Endodermal cell (in vitro differentiated cells): ENCODE measurements at regions not wholly inside any gene's neighbourhood (a gene's known extent, or its start where the extent isn't known, plus 50 kb on each side); places are given as distances from the start of the nearest gene placed in this dataset.

Experiments
- DNase-seq: peaks from one replicate; pipeline ENCODE4 v3.0.0-alpha.2; 2017
- H3K27ac ChIP-seq: 2 replicates; pipeline ENCODE4 v1.5.1; 2013; ENCODE audit warnings: mild to moderate bottlenecking, low read depth, low read length, moderate library complexity
- H3K27me3 ChIP-seq: 2 replicates; pipeline ENCODE4 v1.6.1; 2013; ENCODE audit warnings: mild to moderate bottlenecking, low read length, moderate library complexity; ENCODE audit not compliant: insufficient read depth, control insufficient read depth, poor library complexity, severe bottlenecking
- H3K36me3 ChIP-seq: 2 replicates; pipeline ENCODE4 v1.7.0; 2013; ENCODE audit warnings: mild to moderate bottlenecking, low read length, moderate library complexity; ENCODE audit not compliant: control insufficient read depth, insufficient read depth
- H3K4me1 ChIP-seq: one replicate; pipeline ENCODE4 v1.7.0; 2013; ENCODE audit warnings: low read length; ENCODE audit not compliant: control insufficient read depth, insufficient read depth
- H3K4me3 ChIP-seq: 2 replicates; pipeline ENCODE4 v1.5.1; 2013; ENCODE audit warnings: mild to moderate bottlenecking, low read length, moderate library complexity
- H3K9ac ChIP-seq: 2 replicates; pipeline ENCODE4 v1.6.1; 2013; ENCODE audit warnings: mild to moderate bottlenecking, low read length, moderate library complexity; ENCODE audit not compliant: poor library complexity, severe bottlenecking; ENCODE audit errors: extremely low read depth
- H3K9me3 ChIP-seq: 2 replicates; pipeline ENCODE4 v1.6.1; 2013; ENCODE audit warnings: mild to moderate bottlenecking, low read length, moderate library complexity; ENCODE audit not compliant: control insufficient read depth
- H3K27ac Mint-ChIP-seq: 2 replicates; pipeline ENCODE4 v1.8.0; 2020; ENCODE audit warnings: mixed read lengths
- H3K27me3 Mint-ChIP-seq: 2 replicates; pipeline ENCODE4 v1.8.0; 2021; ENCODE audit warnings: mild to moderate bottlenecking, mixed read lengths; ENCODE audit not compliant: insufficient read depth
- H3K36me3 Mint-ChIP-seq: 2 replicates; pipeline ENCODE4 v1.8.0; 2020; ENCODE audit warnings: low read depth, mixed read lengths
- H3K4me1 Mint-ChIP-seq: 2 replicates; pipeline ENCODE4 v1.8.0; 2020; ENCODE audit warnings: mixed read lengths
- H3K4me3 Mint-ChIP-seq: 2 replicates; pipeline ENCODE4 v1.8.0; 2020; ENCODE audit warnings: mild to moderate bottlenecking, moderate library complexity, mixed read lengths
- H3K9me3 Mint-ChIP-seq: 2 replicates; pipeline ENCODE4 v1.8.0; 2020; ENCODE audit warnings: mild to moderate bottlenecking, mixed read lengths
- WGBS, 2 experiments: methylation state at CpG; one replicate each; pipeline versions ENCODE4 v1.1.5 to v1.1.7; 2013; ENCODE audit warnings: missing lambda C conversion rate in 2 of 2, mixed read lengths in 1 of 2; ENCODE audit not compliant: insufficient coverage in 1 of 2, insufficient read length in 1 of 2; 5-methylcytosine and 5-hydroxymethylcytosine counted together
- TF ChIP-seq, protein P1 (sequence below): fragments of 200-600 bp; sonication (generic); conservative IDR thresholded peaks from 2 replicates; pipeline ENCODE4 v1.5.0; 2021; ENCODE audit warnings: antibody characterized with exemption, mild to moderate bottlenecking

GRCh38 chr11:134800130-134800529 lies 388.1 kb upstream of the B3GAT1 start:
- no peak overlapping the region for H3K27ac Mint-ChIP-seq
- no peak overlapping the region for H3K4me3 ChIP-seq
- no peaks in the 10 kb centered on the region for H3K27me3 ChIP-seq
- H3K27ac ChIP-seq: peak overlapping the region; percentile 85
- H3K36me3 ChIP-seq: no peaks in the 10 kb centered on the region
- no peak overlapping the region for H3K4me3 Mint-ChIP-seq
- H3K4me1 ChIP-seq: peaks cover 4% of the 10 kb centered on the region
- no peak overlapping the region for H3K9ac ChIP-seq
- DNase-seq: no peak
- H3K27me3 Mint-ChIP-seq: peaks cover 23% of the 10 kb centered on the region
- H3K9me3 Mint-ChIP-seq: no peaks in the 10 kb centered on the region
- TF ChIP-seq, protein P1, sequence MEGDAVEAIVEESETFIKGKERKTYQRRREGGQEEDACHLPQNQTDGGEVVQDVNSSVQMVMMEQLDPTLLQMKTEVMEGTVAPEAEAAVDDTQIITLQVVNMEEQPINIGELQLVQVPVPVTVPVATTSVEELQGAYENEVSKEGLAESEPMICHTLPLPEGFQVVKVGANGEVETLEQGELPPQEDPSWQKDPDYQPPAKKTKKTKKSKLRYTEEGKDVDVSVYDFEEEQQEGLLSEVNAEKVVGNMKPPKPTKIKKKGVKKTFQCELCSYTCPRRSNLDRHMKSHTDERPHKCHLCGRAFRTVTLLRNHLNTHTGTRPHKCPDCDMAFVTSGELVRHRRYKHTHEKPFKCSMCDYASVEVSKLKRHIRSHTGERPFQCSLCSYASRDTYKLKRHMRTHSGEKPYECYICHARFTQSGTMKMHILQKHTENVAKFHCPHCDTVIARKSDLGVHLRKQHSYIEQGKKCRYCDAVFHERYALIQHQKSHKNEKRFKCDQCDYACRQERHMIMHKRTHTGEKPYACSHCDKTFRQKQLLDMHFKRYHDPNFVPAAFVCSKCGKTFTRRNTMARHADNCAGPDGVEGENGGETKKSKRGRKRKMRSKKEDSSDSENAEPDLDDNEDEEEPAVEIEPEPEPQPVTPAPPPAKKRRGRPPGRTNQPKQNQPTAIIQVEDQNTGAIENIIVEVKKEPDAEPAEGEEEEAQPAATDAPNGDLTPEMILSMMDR: no peak
- H3K4me1 Mint-ChIP-seq: peaks cover 29% of the 10 kb centered on the region
- H3K36me3 Mint-ChIP-seq: no peaks in the 10 kb centered on the region
- WGBS, 2 experiments: 82 to 95% methylated on average over 10 to 17 of the region's 17 CpGs
- H3K9me3 ChIP-seq: no peaks in the 10 kb centered on the region

DNA sequence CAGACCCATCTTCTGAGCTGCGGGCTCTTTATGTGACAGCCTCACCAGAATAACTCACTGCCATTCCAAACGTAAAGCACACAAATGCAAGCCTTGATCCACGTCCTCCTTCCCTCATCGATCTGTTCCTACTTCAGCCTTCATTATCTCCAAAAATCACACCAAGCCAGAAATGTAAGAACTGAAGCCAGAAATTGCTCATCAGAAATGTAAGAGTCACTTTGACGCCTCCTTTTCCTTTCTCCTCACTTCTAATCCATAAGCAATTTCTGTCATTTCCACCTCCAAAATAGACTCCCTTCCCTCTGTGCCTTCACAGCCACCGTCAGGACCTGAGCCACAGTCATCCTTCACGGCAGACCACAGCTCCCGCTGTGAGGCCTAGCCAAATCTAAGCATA lies 387.3 kb upstream of the B3GAT1 start:
- no peak for DNase-seq
- Histone ChIP-seq H3K27ac (no peak overlapping the region), H3K9me3 (no peaks in the 10 kb centered on the region), H3K36me3 (no peaks in the 10 kb centered on the region), H3K4me3 (no peak overlapping the region), H3K9ac (no peak overlapping the region), H3K4me1 (peaks cover 4% of the 10 kb centered on the region), H3K27me3 (no peaks in the 10 kb centered on the region)
- Mint-ChIP-seq H3K27ac (no peak overlapping the region), H3K36me3 (no peaks in the 10 kb centered on the region), H3K4me3 (no peak overlapping the region), H3K4me1 (peaks cover 31% of the 10 kb centered on the region), H3K9me3 (no peaks in the 10 kb centered on the region), H3K27me3 (peaks cover 28% of the 10 kb centered on the region)
- TF ChIP-seq, protein P1: no peak
- WGBS, 2 experiments: 80 to 89% methylated on average over 3 to 8 of the region's 8 CpGs

- H3K27ac Mint-ChIP-seq: no peak overlapping the region
- 92 to 99% methylated on average over 11 to 17 of the region's 17 CpGs for WGBS, 2 experiments
- H3K9me3 ChIP-seq: no peaks in the 10 kb centered on the region
- H3K4me1 Mint-ChIP-seq: peaks cover 48% of the 10 kb centered on the region
- H3K27me3 Mint-ChIP-seq: peaks cover 37% of the 10 kb centered on the region
- no peak for DNase-seq
- H3K9me3 Mint-ChIP-seq: no peaks in the 10 kb centered on the region
- H3K27ac ChIP-seq: no peak overlapping the region
- no peak overlapping the region for H3K4me3 Mint-ChIP-seq
- no peaks in the 10 kb centered on the region for H3K36me3 Mint-ChIP-seq
- H3K4me3 ChIP-seq: no peak overlapping the region
- H3K9ac ChIP-seq: no peak overlapping the region
- TF ChIP-seq, protein P1: no peak
- H3K36me3 ChIP-seq: no peaks in the 10 kb centered on the region
- no peaks in the 10 kb centered on the region for H3K27me3 ChIP-seq
- H3K4me1 ChIP-seq: peaks cover 8% of the 10 kb centered on the region
These were observed 385.5 kb upstream of the B3GAT1 start for GRCh38 chr11:134797411-134798089.
